HG03457 (cell line): ENCODE measurements at regions not wholly inside any gene's neighbourhood (a gene's known extent, or its start where the extent isn't known, plus 50 kb on each side); places are given as distances from the start of the nearest gene placed in this dataset.
"Not testable (repeated sequence)": the region's sequence is repeated elsewhere in the genome, so short reads cannot be mapped to it uniquely, and the experiment has no call there.

ENCODE experiments used
- ATAC-seq: cut with Tn5 transposase; IDR thresholded peaks from one replicate; pipeline ENCODE4 v1.9.1; 2021; ENCODE audit warnings: moderate number of reproducible peaks; ENCODE audit not compliant: unreplicated experiment

- ATAC-seq, result not testable (repeated sequence)
These were observed 186.2 kb upstream of the CHL1 start for GRCh38 chr3:10109-10996.

GRCh38 chr3:11734-12133 is 184.8 kb upstream of the CHL1 start:
- no peak for ATAC-seq

GRCh38 chr3:14652-15051 is 181.9 kb upstream of the CHL1 start:
- ATAC-seq, result no peak

- ATAC-seq, result no peak
These were observed 180.2 kb upstream of the CHL1 start for GRCh38 chr3:16366-16765.

- no peak for ATAC-seq
These were observed 176.1 kb upstream of the CHL1 start for GRCh38 chr3:20421-20820.

- ATAC-seq, result no peak
These were observed 172.6 kb upstream of the CHL1 start for GRCh38 chr3:24006-24405.

- no peak for ATAC-seq
These were observed 171.5 kb upstream of the CHL1 start for GRCh38 chr3:25056-25455.

- not testable (repeated sequence) for ATAC-seq
These were observed 160.6 kb upstream of the CHL1 start for GRCh38 chr3:35985-36384.

- ATAC-seq, result not testable (repeated sequence)
These were observed 153.5 kb upstream of the CHL1 start for GRCh38 chr3:42871-43744.

GRCh38 chr3:44028-44676 is 152.4 kb upstream of the CHL1 start:
- no peak for ATAC-seq

- not testable (repeated sequence) for ATAC-seq
These were observed 151.6 kb upstream of the CHL1 start for GRCh38 chr3:44941-45340.

GRCh38 chr3:46576-46975 is 150.0 kb upstream of the CHL1 start:
- no peak for ATAC-seq

- not testable (repeated sequence) for ATAC-seq
These were observed 143.1 kb upstream of the CHL1 start for GRCh38 chr3:53441-53840.

- no peak for ATAC-seq
These were observed 142.3 kb upstream of the CHL1 start for GRCh38 chr3:54240-54639.

GRCh38 chr3:56672-57071 is 139.9 kb upstream of the CHL1 start:
- no peak for ATAC-seq

- ATAC-seq, result no peak
These were observed 136.7 kb upstream of the CHL1 start for GRCh38 chr3:59854-60253.

- ATAC-seq, result no peak
These were observed 133.3 kb upstream of the CHL1 start for GRCh38 chr3:63095-63765.

GRCh38 chr3:69690-70089 is 126.9 kb upstream of the CHL1 start:
- no peak for ATAC-seq

- ATAC-seq, result no peak
These were observed 123.8 kb upstream of the CHL1 start for GRCh38 chr3:72776-73175.

GRCh38 chr3:73271-73670 is 123.3 kb upstream of the CHL1 start:
- ATAC-seq, result no peak
